NCI-H82 treated with DMSO at 0.1 percent for 48 hours (cell line): ENCODE measurements at regions not wholly inside any gene's neighbourhood (a gene's known extent, or its start where the extent isn't known, plus 50 kb on each side); places are given as distances from the start of the nearest gene placed in this dataset.
"Not testable (repeated sequence)": the region's sequence is repeated elsewhere in the genome, so short reads cannot be mapped to it uniquely, and the experiment has no call there.

Experiments used
- DNase-seq: peaks from one replicate; lab custom pipeline; 2025; ENCODE audit not compliant: unreplicated experiment; lab: John Stamatoyannopoulos, UW

DNA sequence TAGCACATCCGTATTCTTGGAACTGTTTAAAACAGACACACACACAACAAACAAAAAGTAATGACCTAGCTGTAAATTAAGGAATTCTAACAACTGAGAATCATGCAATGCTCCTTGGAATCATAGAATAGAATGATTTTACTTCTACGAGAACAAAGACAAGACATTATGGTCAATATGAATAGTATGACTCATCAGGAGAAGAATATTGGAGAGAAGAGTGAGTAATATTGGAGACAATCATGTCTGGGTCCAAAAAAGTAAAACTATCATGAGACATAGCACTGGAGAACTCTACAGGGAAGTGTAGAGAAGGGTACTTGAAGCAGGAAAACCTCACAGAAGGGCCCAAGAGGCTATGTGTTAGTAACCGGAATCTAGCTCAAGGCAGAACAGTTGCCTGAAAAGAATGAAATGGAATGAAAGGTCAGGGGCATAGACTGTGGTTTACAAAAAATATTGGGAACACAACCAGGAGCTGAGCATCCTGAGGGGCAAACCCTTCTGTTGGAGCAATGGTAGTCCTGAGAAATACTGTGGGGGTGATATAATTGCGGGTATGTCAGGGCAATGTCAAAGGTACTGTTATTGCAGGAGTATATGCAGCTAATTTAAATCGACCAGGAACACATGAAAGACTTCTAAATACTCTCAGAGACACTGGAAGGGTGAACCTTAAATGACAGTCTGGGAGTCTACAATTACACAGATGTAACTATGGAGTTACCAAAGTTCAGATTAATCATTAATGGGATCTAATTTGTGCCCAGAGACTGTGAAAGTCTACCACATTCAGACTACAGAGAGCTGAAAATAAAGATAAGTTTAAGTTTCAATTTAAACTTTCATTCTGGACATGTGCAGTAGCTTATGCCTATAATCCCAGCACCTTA lies 201.2 kb downstream of the BCHE start:
- DNase-seq = no peak

DNA sequence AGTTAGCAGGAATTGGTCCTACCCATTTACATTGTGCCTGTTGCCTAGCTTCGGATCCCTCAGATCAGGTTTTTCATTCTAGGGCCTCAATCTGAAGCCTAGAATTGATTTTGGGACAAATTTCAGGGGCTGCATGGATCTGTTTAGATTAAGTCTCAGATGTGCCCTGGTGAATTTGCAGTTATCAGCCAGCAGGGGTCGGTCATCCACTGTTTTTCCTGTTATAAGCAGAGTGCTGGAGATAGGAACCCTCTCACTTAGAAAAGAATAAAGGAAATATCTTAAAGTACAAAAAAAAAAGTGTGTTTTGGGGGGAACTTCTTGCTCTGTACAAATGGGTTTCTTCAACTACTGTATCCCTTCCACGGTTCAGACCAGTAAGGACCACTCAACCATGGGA lies 212.5 kb downstream of the BCHE start:
- no peak for DNase-seq

DNA sequence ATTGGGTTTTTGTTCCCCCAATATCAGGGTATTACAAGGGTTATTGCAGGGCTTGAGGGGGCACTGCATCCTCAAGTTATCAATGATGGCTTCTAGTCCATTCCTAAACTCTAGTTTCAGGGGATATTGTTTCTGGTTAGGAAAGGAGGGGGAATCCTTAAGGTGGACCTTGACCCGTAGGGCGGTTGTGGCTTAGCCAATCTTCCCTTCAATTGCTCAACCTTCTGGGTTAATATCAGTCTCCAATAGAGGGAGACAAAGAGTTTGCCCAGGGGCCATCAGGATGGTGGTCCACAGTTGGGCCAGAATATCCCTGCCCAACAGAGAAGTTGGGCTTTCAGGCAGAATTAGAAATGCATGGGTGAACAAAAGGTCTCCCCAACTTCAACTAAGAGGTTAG lies 214.9 kb downstream of the BCHE start:
- no peak for DNase-seq

- no peak for DNase-seq
Observed at GRCh38 chr3:165619069-165619468, 218.2 kb downstream of the BCHE start.

GRCh38 chr3:165617134-165617533 lies 220.1 kb downstream of the BCHE start:
- no peak for DNase-seq

DNA sequence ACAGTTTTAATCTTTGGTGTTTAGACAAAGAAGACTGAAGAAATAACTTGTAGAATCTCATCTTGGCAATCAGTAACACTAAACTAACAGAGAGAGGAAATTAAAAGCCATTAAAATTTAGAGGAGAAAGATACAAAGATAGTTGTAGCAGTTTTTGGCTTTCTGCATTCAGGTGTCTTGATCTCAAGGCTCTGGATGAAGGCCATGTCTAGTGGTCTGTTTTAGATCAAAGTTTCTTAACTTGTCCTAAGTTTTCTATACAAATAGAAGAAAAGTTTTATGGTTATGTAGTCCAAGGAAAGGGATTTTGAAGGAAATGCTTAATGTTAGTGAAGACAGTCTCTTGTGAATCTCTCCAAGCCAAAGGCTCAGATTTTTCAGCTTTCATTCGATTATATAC lies 222.9 kb downstream of the BCHE start:
- DNase-seq = no peak

GRCh38 chr3:165613014-165613413 lies 224.2 kb downstream of the BCHE start:
- no peak for DNase-seq

- no peak for DNase-seq
Observed at GRCh38 chr3:165607221-165607620, 230.0 kb downstream of the BCHE start.

DNA sequence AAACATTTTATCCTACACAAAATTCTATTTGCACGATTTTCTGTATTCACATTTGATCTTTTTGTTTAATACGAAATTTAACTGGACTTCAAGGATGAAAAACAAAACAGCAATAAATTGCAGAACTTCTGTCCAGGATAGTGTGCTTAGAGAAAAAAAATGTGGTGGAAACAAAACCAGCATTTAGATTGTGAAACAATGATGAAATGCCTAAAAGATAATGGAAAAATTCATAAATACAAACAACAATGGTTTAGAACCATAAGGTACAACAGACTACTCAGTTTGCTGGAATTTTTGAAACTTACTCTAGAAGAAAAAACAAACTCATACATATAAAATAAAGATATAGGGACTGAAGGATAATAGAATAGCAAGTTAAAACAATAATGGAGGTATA lies 234.0 kb downstream of the BCHE start:
- DNase-seq = no peak

DNA sequence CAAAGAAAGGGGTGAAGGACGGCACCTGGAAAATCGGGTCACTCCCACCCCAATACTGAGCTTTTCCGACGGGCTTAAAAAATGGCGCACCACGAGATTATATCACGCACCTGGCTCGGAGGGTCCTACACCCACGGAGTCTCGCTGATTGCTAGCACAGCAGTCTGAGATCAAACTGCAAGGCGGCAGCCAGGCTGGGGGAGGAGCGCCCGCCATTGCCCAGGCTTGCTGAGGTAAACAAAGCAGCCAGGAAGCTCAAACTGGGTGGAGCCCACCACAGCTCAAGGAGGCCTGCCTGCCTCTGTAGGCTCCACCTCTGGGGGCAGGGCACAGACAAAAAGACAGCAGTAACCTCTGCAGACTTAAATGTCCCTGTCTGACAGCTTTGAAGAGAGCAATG lies 264.7 kb downstream of the BCHE start:
- DNase-seq = not testable (repeated sequence)

GRCh38 chr3:165568907-165569462 lies 268.2 kb downstream of the BCHE start:
- no peak for DNase-seq

GRCh38 chr3:165555785-165556184 lies 281.4 kb downstream of the BCHE start:
- no peak for DNase-seq

GRCh38 chr3:165553371-165553770 lies 283.9 kb downstream of the BCHE start:
- no peak for DNase-seq

- no peak for DNase-seq
Observed at GRCh38 chr3:165549665-165550064, 287.6 kb downstream of the BCHE start.

- no peak for DNase-seq
Observed at GRCh38 chr3:165549037-165549436, 288.2 kb downstream of the BCHE start.

DNA sequence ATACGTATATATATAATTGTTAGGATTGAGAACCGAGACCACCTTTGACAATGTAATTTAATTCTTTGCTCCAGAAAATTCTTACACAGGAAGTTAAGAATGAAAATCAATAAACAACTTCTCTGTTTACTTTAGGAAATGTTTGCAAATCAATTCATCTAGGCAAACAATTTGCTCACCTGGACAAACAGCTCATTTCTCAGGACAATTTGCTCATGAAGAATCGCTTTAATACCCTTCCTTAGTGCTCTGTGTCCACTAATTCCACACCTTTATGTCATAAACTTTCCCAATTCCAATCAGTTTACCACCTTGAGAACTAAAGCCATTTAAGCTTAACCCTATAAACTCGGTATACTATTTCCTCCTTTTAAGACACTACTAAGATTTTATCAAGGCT lies 292.2 kb downstream of the BCHE start:
- no peak for DNase-seq

GRCh38 chr3:165544432-165544831 lies 292.8 kb downstream of the BCHE start:
- no peak for DNase-seq

GRCh38 chr3:165538166-165538565 lies 299.1 kb downstream of the BCHE start:
- DNase-seq = no peak

DNA sequence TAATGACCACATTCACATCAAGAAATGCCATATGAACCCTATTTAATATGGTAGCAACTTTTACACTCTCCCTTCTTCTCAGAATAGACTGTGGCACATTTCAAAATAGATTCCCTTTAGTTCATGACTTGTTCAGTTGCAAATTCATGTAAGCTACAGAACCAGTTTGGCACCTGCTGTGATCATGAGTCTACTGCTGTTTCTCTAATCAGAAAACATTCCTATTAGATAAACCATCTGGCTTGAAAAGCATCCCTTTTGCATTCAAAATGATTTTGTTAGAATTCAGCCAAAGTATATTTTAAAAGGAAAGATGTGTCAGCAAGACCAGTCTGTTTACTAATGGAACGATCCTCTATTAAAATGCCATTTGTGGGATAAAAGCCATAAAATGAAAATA lies 304.4 kb downstream of the BCHE start:
- DNase-seq = no peak

- DNase-seq = no peak
Observed at GRCh38 chr3:165529451-165529850, 307.8 kb downstream of the BCHE start.

- DNase-seq = no peak
Observed at GRCh38 chr3:165526367-165526766, 310.9 kb downstream of the BCHE start.

DNA sequence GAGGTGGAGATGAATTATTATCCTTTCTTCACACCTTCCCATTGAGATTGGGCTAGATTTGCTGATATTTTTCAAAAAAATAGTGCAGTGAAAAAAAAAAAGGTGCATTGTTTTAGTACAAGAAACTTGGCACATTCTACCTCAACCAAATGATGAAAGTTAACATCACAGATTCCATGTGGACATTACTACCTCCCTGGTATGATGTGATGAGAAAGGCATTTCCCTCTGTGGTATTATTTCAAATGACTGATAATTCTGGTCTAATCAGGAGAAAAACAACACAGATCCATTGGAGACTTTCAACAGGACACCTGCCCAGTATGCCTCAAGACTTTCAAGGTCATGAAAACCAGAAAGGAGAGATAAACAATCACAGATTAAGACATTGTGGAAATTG lies 313.4 kb downstream of the BCHE start:
- DNase-seq = no peak

DNA sequence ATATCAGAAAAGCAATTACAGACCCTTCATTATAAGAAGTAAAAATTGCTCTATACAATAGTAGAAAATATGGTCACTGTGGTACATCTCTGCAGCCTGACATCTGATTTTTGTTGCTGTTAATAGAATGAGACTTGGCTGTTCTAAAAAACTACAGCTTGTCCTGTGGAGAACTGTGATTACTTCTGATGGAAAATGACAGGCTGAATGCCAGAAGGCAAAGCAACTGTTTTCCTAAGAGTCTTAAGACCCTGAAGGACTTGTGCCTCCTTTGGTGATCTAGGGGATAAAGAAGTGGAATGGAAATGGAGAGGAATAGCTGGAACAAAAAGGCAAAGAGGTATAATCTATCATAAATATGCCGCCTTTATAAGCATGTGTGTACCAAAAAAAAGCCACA lies 314.8 kb downstream of the BCHE start:
- peak; percentile 32 for DNase-seq
